ENCODE measurements at regions not wholly inside any gene's neighbourhood (a gene's known extent, or its start where the extent isn't known, plus 50 kb on each side); places are given as distances from the start of the nearest gene placed in this dataset.

GRCh38 chr7:130867039-130867438, 133.0 kb upstream of the KLF14 start:
- Histone ChIP-seq H3K27ac (ENCODE audit: low read length) (no peak overlapping the region), H3K36me3 (ENCODE audit: control insufficient read depth, insufficient read depth, low read length) (peaks cover 3% of the 10 kb centered on the region)

GRCh38 chr7:130867581-130868136, 133.7 kb upstream of the KLF14 start:
- Histone ChIP-seq H3K27ac (ENCODE audit: low read length) (no peak overlapping the region), H3K36me3 (ENCODE audit: control insufficient read depth, insufficient read depth, low read length) (peaks cover 3% of the 10 kb centered on the region), H3K9me3 (replicated peaks; ENCODE audit: control insufficient read depth, low read depth, low read length) (no peaks in the 10 kb centered on the region), H3K4me3 (ENCODE audit: low read length) (no peak overlapping the region), H3K4me1 (ENCODE audit: control insufficient read depth, insufficient read depth, low read length) (no peaks in the 10 kb centered on the region), H3K27me3 (ENCODE audit: control insufficient read depth, insufficient read depth, low read length) (no peaks in the 10 kb centered on the region)
- no peak for DNase-seq
- 33% methylated on average over 1 of the region's 1 CpG for WGBS (ENCODE audit: insufficient coverage)

More at GRCh38 chr7:130867039-130867438, 133.0 kb upstream of the KLF14 start:
- no peak overlapping the region for H3K4me3 ChIP-seq (ENCODE audit: low read length)
- H3K4me1 ChIP-seq (ENCODE audit: control insufficient read depth, insufficient read depth, low read length), result no peaks in the 10 kb centered on the region
- H3K9me3 ChIP-seq (replicated peaks; ENCODE audit: control insufficient read depth, low read depth, low read length), result no peaks in the 10 kb centered on the region
- DNase-seq, result no peak
- 40% methylated on average over 1 of the region's 2 CpGs for WGBS (ENCODE audit: insufficient coverage)
- no peaks in the 10 kb centered on the region for H3K27me3 ChIP-seq (ENCODE audit: control insufficient read depth, insufficient read depth, low read length)

- H3K4me3 ChIP-seq (ENCODE audit: low read length), result no peak overlapping the region
- no peaks in the 10 kb centered on the region for H3K4me1 ChIP-seq (ENCODE audit: control insufficient read depth, insufficient read depth, low read length)
- DNase-seq, result no peak
- 93% methylated on average over 2 of the region's 6 CpGs for WGBS (ENCODE audit: insufficient coverage)
- H3K27ac ChIP-seq (ENCODE audit: low read length), result no peak overlapping the region
- H3K27me3 ChIP-seq (ENCODE audit: control insufficient read depth, insufficient read depth, low read length), result no peaks in the 10 kb centered on the region
- H3K36me3 ChIP-seq (ENCODE audit: control insufficient read depth, insufficient read depth, low read length), result peaks cover 3% of the 10 kb centered on the region
- H3K9me3 ChIP-seq (replicated peaks; ENCODE audit: control insufficient read depth, low read depth, low read length), result no peaks in the 10 kb centered on the region
Observed at GRCh38 chr7:130868139-130868538, 134.1 kb upstream of the KLF14 start.

DNA sequence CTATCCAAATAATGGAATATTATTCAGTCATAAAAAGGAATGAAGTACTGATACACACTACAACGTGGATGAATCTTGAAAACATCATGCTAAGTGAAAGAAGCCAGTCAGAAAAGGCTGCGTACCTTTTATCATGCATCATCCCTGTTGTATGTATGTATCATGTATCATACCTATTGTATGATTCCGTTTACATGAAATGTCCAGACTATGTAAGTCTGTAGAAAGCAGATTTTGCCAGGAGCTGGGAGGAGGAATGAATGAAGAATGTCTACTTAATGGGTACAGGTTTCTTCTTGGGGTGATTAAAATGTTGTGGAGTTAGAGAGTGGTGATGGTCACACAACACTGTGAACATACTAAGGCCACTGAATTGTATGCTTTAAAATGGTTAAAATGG, 135.9 kb upstream of the KLF14 start:
- no peaks in the 10 kb centered on the region for H3K9me3 ChIP-seq (replicated peaks; ENCODE audit: control insufficient read depth, low read depth, low read length)
- H3K27me3 ChIP-seq (ENCODE audit: control insufficient read depth, insufficient read depth, low read length), result no peaks in the 10 kb centered on the region
- peaks cover 3% of the 10 kb centered on the region for H3K36me3 ChIP-seq (ENCODE audit: control insufficient read depth, insufficient read depth, low read length)
- no peak for DNase-seq
- no peak overlapping the region for H3K27ac ChIP-seq (ENCODE audit: low read length)
- WGBS (ENCODE audit: insufficient coverage), result no CpG with 5 or more reads among the region's 3 CpGs
- H3K4me3 ChIP-seq (ENCODE audit: low read length), result no peak overlapping the region
- H3K4me1 ChIP-seq (ENCODE audit: control insufficient read depth, insufficient read depth, low read length), result no peaks in the 10 kb centered on the region

DNA sequence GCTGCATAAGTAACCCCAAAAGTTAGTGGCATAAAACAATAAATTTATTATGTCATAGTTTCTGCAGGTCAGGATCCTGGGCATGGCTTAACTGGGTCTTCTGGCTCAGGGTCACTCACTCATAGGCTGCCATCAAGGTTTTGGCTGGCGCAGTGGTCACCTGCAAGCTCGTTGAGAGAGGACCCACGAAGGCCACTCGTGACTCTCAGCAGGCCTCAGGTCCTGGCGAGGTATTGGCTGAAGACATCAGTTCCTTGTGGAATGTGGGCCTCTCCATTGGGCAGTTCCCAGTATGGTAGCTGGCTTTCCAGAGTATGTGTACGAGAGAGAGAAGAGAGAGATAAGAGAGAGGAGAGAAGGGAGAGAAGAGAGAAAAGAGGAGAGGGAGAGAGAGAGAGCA, 138.3 kb upstream of the KLF14 start:
- no peak for DNase-seq
- Histone ChIP-seq H3K4me1 (ENCODE audit: control insufficient read depth, insufficient read depth, low read length) (no peaks in the 10 kb centered on the region), H3K36me3 (ENCODE audit: control insufficient read depth, insufficient read depth, low read length) (peaks cover 3% of the 10 kb centered on the region), H3K27me3 (ENCODE audit: control insufficient read depth, insufficient read depth, low read length) (no peaks in the 10 kb centered on the region), H3K27ac (ENCODE audit: low read length) (no peak overlapping the region), H3K4me3 (ENCODE audit: low read length) (no peak overlapping the region), H3K9me3 (replicated peaks; ENCODE audit: control insufficient read depth, low read depth, low read length) (no peaks in the 10 kb centered on the region)
- WGBS (ENCODE audit: insufficient coverage), result 91% methylated on average over 6 of the region's 6 CpGs

GRCh38 chr7:130872756-130873448, 138.9 kb upstream of the KLF14 start:
- Histone ChIP-seq H3K27ac (ENCODE audit: low read length) (no peak overlapping the region), H3K4me1 (ENCODE audit: control insufficient read depth, insufficient read depth, low read length) (no peaks in the 10 kb centered on the region), H3K4me3 (ENCODE audit: low read length) (no peak overlapping the region), H3K27me3 (ENCODE audit: control insufficient read depth, insufficient read depth, low read length) (no peaks in the 10 kb centered on the region), H3K36me3 (ENCODE audit: control insufficient read depth, insufficient read depth, low read length) (peaks cover 2% of the 10 kb centered on the region), H3K9me3 (replicated peaks; ENCODE audit: control insufficient read depth, low read depth, low read length) (no peaks in the 10 kb centered on the region)
- DNase-seq, result no peak
- 66% methylated on average over 2 of the region's 8 CpGs for WGBS (ENCODE audit: insufficient coverage)

GRCh38 chr7:130874071-130874915, 140.3 kb upstream of the KLF14 start:
- Histone ChIP-seq H3K36me3 (ENCODE audit: control insufficient read depth, insufficient read depth, low read length) (peaks cover 2% of the 10 kb centered on the region), H3K9me3 (replicated peaks; ENCODE audit: control insufficient read depth, low read depth, low read length) (no peaks in the 10 kb centered on the region), H3K27me3 (ENCODE audit: control insufficient read depth, insufficient read depth, low read length) (no peaks in the 10 kb centered on the region), H3K4me3 (ENCODE audit: low read length) (no peak overlapping the region), H3K4me1 (ENCODE audit: control insufficient read depth, insufficient read depth, low read length) (no peaks in the 10 kb centered on the region), H3K27ac (ENCODE audit: low read length) (no peak overlapping the region)
- WGBS (ENCODE audit: insufficient coverage), result 79% methylated on average over 6 of the region's 6 CpGs
- no peak for DNase-seq

DNA sequence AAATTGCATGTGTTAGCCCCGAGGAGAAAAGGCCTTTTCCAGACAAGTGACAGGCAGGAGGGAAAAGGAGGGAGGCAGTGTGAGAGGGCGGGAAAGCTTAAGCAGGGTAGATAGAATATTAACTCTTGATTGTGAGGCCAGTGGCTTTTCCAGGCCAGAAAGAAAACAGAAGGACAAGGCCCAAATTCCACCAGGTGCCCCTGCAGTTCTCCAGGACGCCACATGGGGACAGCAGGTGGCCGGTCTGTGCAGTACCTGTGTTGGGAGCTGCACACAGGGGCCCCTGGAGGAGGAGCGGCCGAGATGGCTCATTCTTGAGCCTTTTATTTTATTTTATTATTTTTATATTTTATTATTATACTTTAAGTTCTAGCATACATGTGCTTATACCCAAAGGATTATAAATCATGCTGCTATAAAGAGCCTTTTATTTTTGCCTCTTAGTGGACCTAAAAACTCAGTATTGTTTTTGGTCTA, 141.3 kb upstream of the KLF14 start:
- Histone ChIP-seq H3K9me3 (replicated peaks; ENCODE audit: control insufficient read depth, low read depth, low read length) (no peaks in the 10 kb centered on the region), H3K27ac (ENCODE audit: low read length) (no peak overlapping the region), H3K36me3 (ENCODE audit: control insufficient read depth, insufficient read depth, low read length) (peaks cover 2% of the 10 kb centered on the region), H3K27me3 (ENCODE audit: control insufficient read depth, insufficient read depth, low read length) (no peaks in the 10 kb centered on the region), H3K4me3 (ENCODE audit: low read length) (no peak overlapping the region), H3K4me1 (ENCODE audit: control insufficient read depth, insufficient read depth, low read length) (no peaks in the 10 kb centered on the region)
- 17% methylated on average over 2 of the region's 6 CpGs for WGBS (ENCODE audit: insufficient coverage)
- DNase-seq, result no peak

- Histone ChIP-seq H3K4me3 (ENCODE audit: low read length) (no peak overlapping the region), H3K9me3 (replicated peaks; ENCODE audit: control insufficient read depth, low read depth, low read length) (no peaks in the 10 kb centered on the region), H3K36me3 (ENCODE audit: control insufficient read depth, insufficient read depth, low read length) (peaks cover 2% of the 10 kb centered on the region), H3K27me3 (ENCODE audit: control insufficient read depth, insufficient read depth, low read length) (no peaks in the 10 kb centered on the region), H3K27ac (ENCODE audit: low read length) (no peak overlapping the region), H3K4me1 (ENCODE audit: control insufficient read depth, insufficient read depth, low read length) (no peaks in the 10 kb centered on the region)
- 86% methylated on average over 1 of the region's 5 CpGs for WGBS (ENCODE audit: insufficient coverage)
- DNase-seq, result no peak
Observed at GRCh38 chr7:130875901-130876300, 141.9 kb upstream of the KLF14 start.

- H3K36me3 ChIP-seq (ENCODE audit: control insufficient read depth, insufficient read depth, low read length), result peaks cover 2% of the 10 kb centered on the region
- WGBS (ENCODE audit: insufficient coverage), result 80% methylated on average over 6 of the region's 10 CpGs
- no peak for DNase-seq
- no peak overlapping the region for H3K27ac ChIP-seq (ENCODE audit: low read length)
- no peaks in the 10 kb centered on the region for H3K4me1 ChIP-seq (ENCODE audit: control insufficient read depth, insufficient read depth, low read length)
- H3K4me3 ChIP-seq (ENCODE audit: low read length), result no peak overlapping the region
- H3K27me3 ChIP-seq (ENCODE audit: control insufficient read depth, insufficient read depth, low read length), result peaks cover 1% of the 10 kb centered on the region
- H3K9me3 ChIP-seq (replicated peaks; ENCODE audit: control insufficient read depth, low read depth, low read length), result no peaks in the 10 kb centered on the region
Observed at GRCh38 chr7:130877236-130877990, 143.4 kb upstream of the KLF14 start.
